ENCODE measurements at regions not wholly inside any gene's neighbourhood (a gene's known extent, or its start where the extent isn't known, plus 50 kb on each side); places are given as distances from the start of the nearest gene placed in this dataset.

- TF ChIP-seq CTCF (IDR thresholded peaks at IDR 0.05) = no peak
- no peak for TF ChIP-seq POLR2A (IDR thresholded peaks at IDR 0.05)
Observed at GRCh38 chr3:106880206-106880605, 497.0 kb upstream of the CCDC54 start.
